HepG2 (cell line): ENCODE measurements at regions not wholly inside any gene's neighbourhood (a gene's known extent, or its start where the extent isn't known, plus 50 kb on each side); places are given as distances from the start of the nearest gene placed in this dataset.

Experiments used
- ATAC-seq: fragments of 200-7000 bp; cut with Tn5 transposase; 3 replicates; pipeline ENCODE4 v1.9.1; 2020; ENCODE audit warnings: mild to moderate bottlenecking, moderate library complexity
- BruUV-seq: library from RNA; stranded (reverse); fragments of 400-500 nt; replicated peaks from 2 replicates; lab custom pipeline; 2021; lab: Mats Ljungman, UMichigan
- CTCF ChIA-PET: fragments of 300-600 bp; formaldehyde crosslinking; extraction: SDS; loops from one replicate; lab custom pipeline; 2021; ENCODE audit warnings: low total read pairs, inconsistent platforms, low intra/inter-chr PET ratio; lab: Yijun Ruan, JAX
- POLR2A ChIA-PET: fragments of 350-600 bp; sonication (Branson Sonifier 250); formaldehyde crosslinking; loops from one replicate; lab custom pipeline; 2020; ENCODE audit warnings: antibody characterized with exemption, inconsistent platforms; lab: Yijun Ruan, JAX
- DNase-seq: peaks from one replicate; pipeline ENCODE4 v3.0.0-alpha.2; 2015; ENCODE audit warnings: low spot score
- FAIRE-seq: peaks from 3 replicates; lab custom pipeline; 2011; peaks lifted over from hg19 to GRCh38; lab: Jason Lieb, UNC
- H2AFZ ChIP-seq: one replicate; pipeline ENCODE4 v1.6.1; 2011; ENCODE audit warnings: low read length, inconsistent platforms
- H3K27ac ChIP-seq: fragments of 300-600 bp; 3 replicates; pipeline ENCODE4 v1.8.0; 2011; ENCODE audit warnings: mixed run types, mild to moderate bottlenecking, mixed read lengths, low read length, inconsistent platforms; ENCODE audit not compliant: insufficient read depth; ENCODE audit errors: extremely low read length
- H3K27me3 ChIP-seq, 2 experiments: fragments of 200-600 bp in 1 of 2; 2 replicates in 1 of 2; 3 replicates in 1 of 2; pipeline versions ENCODE4 v1.6.0 to v1.8.0; 2011; ENCODE audit warnings: low read length in 2 of 2, mild to moderate bottlenecking in 2 of 2, moderate library complexity in 2 of 2, inconsistent platforms in 1 of 2; ENCODE audit not compliant: insufficient read depth in 2 of 2, control insufficient read depth in 1 of 2
- H3K36me3 ChIP-seq, 2 experiments: fragments of 200-600 bp in 1 of 2; replicated peaks in 1 of 2; 2 replicates in 1 of 2; 3 replicates in 1 of 2; pipeline versions ENCODE4 v1.5.1 to v1.8.0; 2011; ENCODE audit warnings: low read length in 2 of 2, inconsistent platforms in 1 of 2; ENCODE audit not compliant: insufficient read depth in 2 of 2, control insufficient read depth in 1 of 2
- H3K4me1 ChIP-seq: 2 replicates; pipeline ENCODE4 v1.5.1; 2012; ENCODE audit warnings: low read length, inconsistent platforms; ENCODE audit not compliant: insufficient read depth
- H3K4me2 ChIP-seq: 2 replicates; pipeline ENCODE4 v1.6.0; 2011; ENCODE audit warnings: low read depth, low read length, inconsistent platforms
- H3K4me3 ChIP-seq, 3 experiments: fragments of 200-600 bp in 1 of 3; sonication (generic), shearing (Covaris generic) in 1 of 3; replicated peaks in 1 of 3; 2 replicates each; pipeline ENCODE4 v1.5.1; 2011 to 2016; ENCODE audit warnings: low read length in 3 of 3, inconsistent platforms in 2 of 3, low read depth in 2 of 3, mild to moderate bottlenecking in 2 of 3, control low read depth in 1 of 3, mixed read lengths in 1 of 3; ENCODE audit not compliant: insufficient read depth in 1 of 3
- H3K79me2 ChIP-seq: one replicate; pipeline ENCODE4 v1.6.1; 2011; ENCODE audit warnings: low read length, inconsistent platforms; ENCODE audit not compliant: insufficient read depth
- H3K9ac ChIP-seq: 2 replicates; pipeline ENCODE4 v1.6.0; 2011; ENCODE audit warnings: mild to moderate bottlenecking, low read depth, low read length, inconsistent platforms; ENCODE audit not compliant: insufficient read depth
- H3K9me3 ChIP-seq: 2 replicates; pipeline ENCODE4 v1.5.1; 2012; ENCODE audit warnings: mild to moderate bottlenecking, low read length
- H4K20me1 ChIP-seq: 2 replicates; pipeline ENCODE4 v1.6.0; 2011; ENCODE audit warnings: inconsistent platforms, mild to moderate bottlenecking, low read length, moderate library complexity; ENCODE audit not compliant: insufficient read depth
- PHF5A ChIP-seq: IDR thresholded peaks from one replicate; pipeline ENCODE4 v1.6.1; 2018; ENCODE audit warnings: low read depth, missing genetic modification reagents; ENCODE audit not compliant: unreplicated experiment
- ZNF17 ChIP-seq: sonication (generic); formaldehyde crosslinking; IDR thresholded peaks from 2 replicates; pipeline ENCODE4 v1.5.0; 2020; ENCODE audit warnings: mild to moderate bottlenecking, missing genetic modification reagents
- ZNF460 ChIP-seq: sonication (generic); formaldehyde crosslinking; IDR thresholded peaks from 2 replicates; pipeline ENCODE4 v1.5.1; 2020; ENCODE audit warnings: missing genetic modification reagents, mild to moderate bottlenecking, borderline replicate concordance
- WGBS: methylation state at CpG from one replicate; pipeline ENCODE4 v1.1.6; 2017; ENCODE audit warnings: low lambda C conversion rate; 5-methylcytosine and 5-hydroxymethylcytosine counted together
- in situ Hi-C: cut with HindIII; loops from 2 replicates; pipeline ENCODE4 v1.10.0; 2017; ENCODE audit warnings: low pct_unique_long_range_greater_than_20kb; ENCODE audit not compliant: extremely low pct_ligation_motif_present
- intact Hi-C: fragments of 100-400 bp; cut with micrococcal nuclease; formaldehyde crosslinking; loops from one replicate; pipeline ENCODE4 v1.10.0; 2022; ENCODE audit not compliant: unreplicated experiment
- TF ChIP-seq, protein P1 (sequence below): sonication (generic); formaldehyde crosslinking; IDR thresholded peaks from 2 replicates; pipeline ENCODE4 v1.4.0; 2020; ENCODE audit warnings: missing genetic modification reagents, borderline replicate concordance
- TF ChIP-seq, protein P2 (sequence below): sonication (generic); formaldehyde crosslinking; IDR thresholded peaks from 2 replicates; pipeline ENCODE4 v1.4.0; 2020; ENCODE audit warnings: mild to moderate bottlenecking, missing genetic modification reagents

DNA sequence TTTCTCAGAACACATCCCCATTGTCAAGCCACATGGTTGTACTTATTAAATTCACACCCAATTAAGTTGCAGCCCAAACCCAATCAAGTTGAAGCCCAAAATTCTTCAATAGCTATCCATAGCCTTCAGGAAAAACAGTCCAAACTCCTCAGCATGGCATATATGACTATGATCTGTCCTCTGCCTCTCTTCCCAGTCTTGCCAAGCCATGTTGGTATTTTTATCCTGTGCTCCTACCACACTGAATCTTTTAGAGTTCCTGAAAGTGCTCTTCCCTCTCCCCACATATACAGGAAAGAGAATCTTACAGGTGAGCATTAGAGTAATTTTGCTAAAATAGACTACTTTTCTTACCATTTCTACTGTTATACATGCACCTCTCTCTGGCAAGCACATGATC is 834.9 kb downstream of the RPS29 start (continued):
- TF ChIP-seq, protein P1, sequence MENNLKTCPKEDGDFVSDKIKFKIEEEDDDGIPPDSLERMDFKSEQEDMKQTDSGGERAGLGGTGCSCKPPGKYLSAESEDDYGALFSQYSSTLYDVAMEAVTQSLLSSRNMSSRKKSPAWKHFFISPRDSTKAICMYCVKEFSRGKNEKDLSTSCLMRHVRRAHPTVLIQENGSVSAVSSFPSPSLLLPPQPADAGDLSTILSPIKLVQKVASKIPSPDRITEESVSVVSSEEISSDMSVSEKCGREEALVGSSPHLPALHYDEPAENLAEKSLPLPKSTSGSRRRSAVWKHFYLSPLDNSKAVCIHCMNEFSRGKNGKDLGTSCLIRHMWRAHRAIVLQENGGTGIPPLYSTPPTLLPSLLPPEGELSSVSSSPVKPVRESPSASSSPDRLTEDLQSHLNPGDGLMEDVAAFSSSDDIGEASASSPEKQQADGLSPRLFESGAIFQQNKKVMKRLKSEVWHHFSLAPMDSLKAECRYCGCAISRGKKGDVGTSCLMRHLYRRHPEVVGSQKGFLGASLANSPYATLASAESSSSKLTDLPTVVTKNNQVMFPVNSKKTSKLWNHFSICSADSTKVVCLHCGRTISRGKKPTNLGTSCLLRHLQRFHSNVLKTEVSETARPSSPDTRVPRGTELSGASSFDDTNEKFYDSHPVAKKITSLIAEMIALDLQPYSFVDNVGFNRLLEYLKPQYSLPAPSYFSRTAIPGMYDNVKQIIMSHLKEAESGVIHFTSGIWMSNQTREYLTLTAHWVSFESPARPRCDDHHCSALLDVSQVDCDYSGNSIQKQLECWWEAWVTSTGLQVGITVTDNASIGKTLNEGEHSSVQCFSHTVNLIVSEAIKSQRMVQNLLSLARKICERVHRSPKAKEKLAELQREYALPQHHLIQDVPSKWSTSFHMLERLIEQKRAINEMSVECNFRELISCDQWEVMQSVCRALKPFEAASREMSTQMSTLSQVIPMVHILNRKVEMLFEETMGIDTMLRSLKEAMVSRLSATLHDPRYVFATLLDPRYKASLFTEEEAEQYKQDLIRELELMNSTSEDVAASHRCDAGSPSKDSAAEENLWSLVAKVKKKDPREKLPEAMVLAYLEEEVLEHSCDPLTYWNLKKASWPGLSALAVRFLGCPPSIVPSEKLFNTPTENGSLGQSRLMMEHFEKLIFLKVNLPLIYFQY (CRISPR knock-in tag) = no peak
- TF ChIP-seq, protein P2, sequence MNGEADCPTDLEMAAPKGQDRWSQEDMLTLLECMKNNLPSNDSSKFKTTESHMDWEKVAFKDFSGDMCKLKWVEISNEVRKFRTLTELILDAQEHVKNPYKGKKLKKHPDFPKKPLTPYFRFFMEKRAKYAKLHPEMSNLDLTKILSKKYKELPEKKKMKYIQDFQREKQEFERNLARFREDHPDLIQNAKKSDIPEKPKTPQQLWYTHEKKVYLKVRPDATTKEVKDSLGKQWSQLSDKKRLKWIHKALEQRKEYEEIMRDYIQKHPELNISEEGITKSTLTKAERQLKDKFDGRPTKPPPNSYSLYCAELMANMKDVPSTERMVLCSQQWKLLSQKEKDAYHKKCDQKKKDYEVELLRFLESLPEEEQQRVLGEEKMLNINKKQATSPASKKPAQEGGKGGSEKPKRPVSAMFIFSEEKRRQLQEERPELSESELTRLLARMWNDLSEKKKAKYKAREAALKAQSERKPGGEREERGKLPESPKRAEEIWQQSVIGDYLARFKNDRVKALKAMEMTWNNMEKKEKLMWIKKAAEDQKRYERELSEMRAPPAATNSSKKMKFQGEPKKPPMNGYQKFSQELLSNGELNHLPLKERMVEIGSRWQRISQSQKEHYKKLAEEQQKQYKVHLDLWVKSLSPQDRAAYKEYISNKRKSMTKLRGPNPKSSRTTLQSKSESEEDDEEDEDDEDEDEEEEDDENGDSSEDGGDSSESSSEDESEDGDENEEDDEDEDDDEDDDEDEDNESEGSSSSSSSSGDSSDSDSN (CRISPR knock-in tag) = no peak
- no peak for TF ChIP-seq ZNF17
- TF ChIP-seq ZNF460 = no peak

DNA sequence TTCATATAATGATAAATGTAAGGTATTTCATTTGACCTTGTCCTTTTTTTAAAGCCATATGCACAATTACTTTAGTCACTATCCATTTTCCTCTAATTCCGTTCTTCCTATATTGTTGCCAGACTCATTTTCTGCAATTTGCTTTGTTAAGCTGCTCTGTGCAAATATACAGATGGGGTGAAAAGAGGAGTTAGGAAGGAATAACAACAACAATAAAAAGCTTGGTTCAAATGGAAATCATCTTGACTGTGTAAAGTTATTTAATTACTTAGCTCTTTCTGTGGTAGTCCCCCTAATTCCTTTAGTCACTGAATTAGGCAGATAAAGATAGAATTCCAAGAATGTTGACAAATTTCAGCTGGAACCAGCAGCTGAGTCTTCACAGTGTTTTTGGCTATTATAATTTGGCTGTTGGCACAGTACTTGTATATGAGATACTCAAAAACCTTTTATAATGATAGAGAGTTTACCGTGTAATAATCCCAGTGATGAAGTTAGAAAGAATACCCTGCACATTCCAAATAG is 838.0 kb downstream of the RPS29 start:
- no TSS peak for BruUV-seq
- Histone ChIP-seq H3K4me3 (no peak overlapping the region), H3K36me3 (no peaks in the 10 kb centered on the region), H3K4me1 (no peaks in the 10 kb centered on the region), H3K9ac (no peak overlapping the region), H3K27me3 (no peaks in the 10 kb centered on the region), H3K4me2 (no peak overlapping the region), H4K20me1 (no peaks in the 10 kb centered on the region), H3K79me2 (no peaks in the 10 kb centered on the region), H3K27ac (no peak overlapping the region), H3K9me3 (peaks cover 83% of the 10 kb centered on the region), H2AFZ (no peak overlapping the region)
- no peak for FAIRE-seq
- ChIA-PET CTCF (no interaction called here), POLR2A (no interaction called here)
- ATAC-seq = no peak
- no peak for DNase-seq
- in situ Hi-C loops (no loop called here), intact Hi-C loops (no loop called here)
- no peak for TF ChIP-seq PHF5A (CRISPR knock-in tag)
- WGBS = 2% methylated on average over 2 of the region's 2 CpGs
